HG03571 (cell line): ENCODE measurements at regions not wholly inside any gene's neighbourhood (a gene's known extent, or its start where the extent isn't known, plus 50 kb on each side); places are given as distances from the start of the nearest gene placed in this dataset.

ENCODE experiments used
- ATAC-seq: cut with Tn5 transposase; IDR thresholded peaks from one replicate; pipeline ENCODE4 v1.9.1; 2021; ENCODE audit not compliant: unreplicated experiment

DNA sequence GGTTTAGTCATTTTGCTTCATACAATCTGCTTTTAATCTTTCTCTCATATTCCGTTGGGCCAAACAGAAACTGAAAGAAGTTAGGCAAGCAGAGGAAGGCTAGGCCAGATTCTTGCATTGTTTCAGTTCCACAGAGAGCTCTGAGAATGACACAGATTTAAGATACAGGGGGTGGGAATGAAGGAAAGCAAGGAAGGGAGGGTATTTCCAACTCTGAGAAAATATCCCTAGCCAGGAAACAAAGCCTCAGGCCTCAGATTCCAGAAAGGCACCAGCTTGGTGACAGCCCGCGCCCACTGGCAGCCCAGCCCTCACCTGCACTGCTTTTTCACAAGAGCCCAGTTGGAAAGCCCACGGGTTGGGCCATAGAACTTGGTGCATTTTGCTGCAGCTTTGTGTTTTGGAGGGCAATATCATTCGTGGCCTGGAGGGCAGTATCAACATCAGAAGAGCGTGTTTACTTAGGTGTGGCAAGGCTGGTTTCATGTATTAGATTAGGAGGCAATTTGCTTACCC, 63.5 kb downstream of the ENC1 start:
- no peak for ATAC-seq

DNA sequence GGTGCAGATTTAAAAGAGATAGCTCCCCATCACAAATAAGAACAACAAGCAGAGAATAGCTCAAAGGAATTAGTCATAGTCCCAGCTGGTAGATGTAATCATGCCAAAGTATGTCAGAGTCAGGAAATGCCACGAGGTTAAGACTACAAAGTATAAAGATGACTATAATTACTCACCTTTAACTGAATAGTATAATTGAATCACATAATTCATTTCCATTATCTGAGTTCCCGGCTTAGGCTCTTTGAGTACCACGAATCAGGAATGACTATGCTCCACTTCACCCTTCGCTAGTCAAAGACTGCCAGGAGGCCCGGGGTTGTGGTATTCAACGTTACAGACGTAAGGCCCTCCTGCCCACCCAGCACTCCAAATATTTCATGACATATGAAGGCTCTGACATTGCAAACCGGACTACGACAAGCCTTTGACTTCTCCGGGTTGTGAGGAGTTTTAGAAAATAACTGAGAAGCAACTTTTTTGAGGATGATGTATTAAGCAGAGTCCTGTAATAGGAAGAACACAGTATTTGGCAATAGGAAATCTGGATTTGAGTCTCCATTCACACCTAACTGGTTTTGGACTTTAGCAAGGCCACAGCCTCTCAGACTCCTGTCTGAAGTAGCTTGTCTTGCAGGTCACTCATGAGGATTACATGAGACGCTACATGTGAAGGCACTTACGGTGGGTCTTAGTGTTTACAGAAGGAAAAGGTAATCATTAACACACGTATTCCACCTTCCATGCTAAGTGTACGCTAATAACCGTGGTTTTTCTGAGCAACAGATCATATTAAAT, 64.6 kb downstream of the ENC1 start:
- ATAC-seq: no peak

DNA sequence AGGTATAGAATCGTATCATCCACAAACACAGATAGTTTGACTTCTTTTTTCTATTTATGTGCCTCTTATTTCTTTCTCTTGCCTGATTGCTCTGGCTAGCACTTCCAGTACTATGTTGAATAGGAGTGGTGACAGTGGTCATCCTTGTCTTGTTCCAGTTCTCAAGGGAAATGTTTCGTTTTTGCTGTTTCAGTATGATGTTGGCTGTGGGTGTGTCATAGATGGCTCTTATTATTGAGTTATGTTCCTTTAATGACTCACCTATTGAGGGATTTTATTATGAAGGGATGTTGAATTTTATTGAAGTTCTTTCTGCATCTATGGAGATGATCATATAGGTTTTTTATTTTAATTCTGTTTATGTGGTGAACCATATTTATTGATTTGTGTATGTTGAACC, 70.3 kb downstream of the ENC1 start:
- no peak for ATAC-seq

DNA sequence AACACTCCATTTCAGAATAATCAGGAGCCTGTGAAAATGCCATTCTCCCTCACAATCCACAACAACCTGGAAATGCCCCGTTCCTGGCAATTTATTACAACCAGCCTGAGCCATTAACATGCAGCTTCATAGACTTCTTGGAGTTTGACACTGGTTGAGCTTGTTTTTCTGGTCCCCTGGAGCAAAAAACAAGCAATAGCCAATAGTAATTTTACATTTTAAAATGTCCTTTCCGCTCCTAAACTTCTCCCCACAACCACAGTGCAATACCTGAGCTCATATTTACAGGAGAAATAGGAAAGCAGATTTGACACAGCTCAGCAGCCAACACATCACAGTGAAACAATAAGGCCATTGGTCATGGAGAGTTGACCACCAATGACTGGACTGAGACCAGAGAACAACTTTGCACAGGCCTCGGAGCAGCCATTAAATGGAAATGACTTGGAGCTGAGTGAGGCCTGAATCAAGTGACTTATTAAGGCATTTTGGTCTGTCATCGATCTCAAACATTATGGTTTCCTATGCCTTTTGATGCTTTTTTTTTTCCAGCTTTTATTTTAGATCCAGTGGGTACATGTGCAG, 73.0 kb downstream of the ENC1 start:
- no peak for ATAC-seq

DNA sequence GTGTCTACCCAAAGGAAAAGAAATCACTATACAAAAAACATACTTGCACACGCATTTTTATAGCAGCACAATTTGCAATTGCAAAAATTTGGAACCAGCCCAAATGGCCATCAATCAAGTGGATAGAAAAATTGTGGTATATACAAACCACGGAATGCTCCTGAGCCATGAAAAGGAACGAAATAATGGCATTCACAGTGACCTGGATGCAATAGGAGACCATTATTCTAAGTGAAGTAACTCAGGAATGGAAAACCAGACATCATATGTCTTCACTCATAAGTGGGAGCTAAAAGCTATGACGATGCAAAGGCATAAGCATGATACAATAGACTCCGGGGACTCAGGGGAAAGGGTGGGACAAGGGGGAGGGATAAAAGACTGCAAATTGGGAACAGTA, 78.4 kb downstream of the ENC1 start:
- no peak for ATAC-seq

DNA sequence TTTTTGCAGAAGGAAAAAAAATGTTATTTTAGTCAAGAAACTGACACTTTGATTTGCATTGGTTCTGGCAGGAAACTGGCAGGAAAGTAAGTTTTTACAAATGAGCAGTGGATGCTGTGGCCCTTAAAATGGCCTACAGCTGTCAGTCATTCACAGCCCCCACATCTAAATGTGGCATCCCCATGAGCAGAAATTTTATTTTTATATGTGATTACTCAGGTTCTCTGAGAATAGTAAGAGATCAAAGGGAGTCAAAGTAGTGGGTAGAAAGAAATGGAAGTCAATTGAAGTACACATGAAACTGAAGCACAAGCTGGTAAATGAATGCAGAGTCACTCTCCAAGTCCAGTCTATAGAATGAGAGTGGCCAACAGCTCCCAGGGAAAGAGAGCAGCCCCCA, 80.3 kb downstream of the ENC1 start:
- no peak for ATAC-seq

DNA sequence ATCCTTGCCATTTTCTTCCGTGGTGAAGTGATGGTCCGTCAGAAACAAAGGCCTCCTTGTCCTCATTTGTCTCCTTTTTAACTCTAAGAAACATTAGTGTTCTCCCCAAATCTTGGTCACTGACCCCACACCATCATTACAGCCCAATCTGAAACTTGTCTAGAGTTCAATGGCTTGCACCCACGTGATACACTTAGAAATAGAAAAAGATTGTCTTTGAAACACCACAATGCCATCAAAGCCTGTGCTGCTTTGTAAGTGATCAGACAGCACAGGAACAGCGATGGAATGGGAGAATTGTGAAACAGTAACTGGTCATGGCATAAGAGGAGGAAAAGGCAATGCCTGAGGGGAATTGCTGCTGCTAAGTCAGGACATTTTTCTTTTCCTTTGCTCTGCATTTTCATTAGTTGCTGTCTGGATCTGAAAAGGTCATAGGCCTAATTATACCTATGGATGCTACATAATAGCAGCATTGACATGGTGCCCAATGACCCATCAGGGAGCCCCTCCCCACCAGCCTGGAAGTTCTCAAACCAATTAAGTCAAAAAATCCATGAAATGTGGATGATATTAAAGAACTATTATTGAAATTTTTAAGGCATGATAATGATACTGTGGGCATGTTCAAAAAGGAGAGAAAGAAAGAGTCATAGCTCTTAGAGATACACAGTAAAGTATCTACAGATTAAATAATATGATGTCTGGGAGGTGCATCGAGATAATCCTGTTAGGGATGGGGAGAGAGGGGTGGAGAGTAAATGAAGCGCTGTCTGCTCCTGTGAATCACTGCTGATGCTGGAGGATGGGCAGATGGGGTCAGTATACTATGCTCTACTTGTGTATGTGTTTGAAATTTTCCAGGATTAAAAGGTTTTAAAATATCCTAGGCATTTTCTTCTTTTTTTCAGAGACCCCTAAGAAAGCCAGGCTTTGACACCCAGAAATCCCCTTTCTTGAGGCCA, 83.6 kb downstream of the ENC1 start:
- ATAC-seq: no peak

DNA sequence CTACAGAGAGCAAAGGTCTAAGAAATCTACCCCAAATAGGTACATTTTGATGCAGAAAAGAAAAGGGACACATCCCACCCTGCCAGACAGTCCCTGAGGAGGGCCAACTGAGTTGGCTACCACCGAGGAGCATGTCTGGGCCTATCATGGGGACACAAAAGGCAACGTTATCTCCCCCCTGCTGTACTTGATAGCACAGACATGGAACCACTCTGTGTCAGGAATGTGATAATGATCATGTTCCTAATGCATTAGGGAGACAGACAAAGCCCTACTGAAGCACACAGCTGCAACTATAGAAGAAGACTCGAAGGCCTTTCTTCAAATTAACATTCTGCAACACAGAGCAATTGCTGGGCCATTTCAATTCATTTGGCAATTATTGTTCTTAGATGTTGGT, 84.5 kb downstream of the ENC1 start:
- no peak for ATAC-seq

DNA sequence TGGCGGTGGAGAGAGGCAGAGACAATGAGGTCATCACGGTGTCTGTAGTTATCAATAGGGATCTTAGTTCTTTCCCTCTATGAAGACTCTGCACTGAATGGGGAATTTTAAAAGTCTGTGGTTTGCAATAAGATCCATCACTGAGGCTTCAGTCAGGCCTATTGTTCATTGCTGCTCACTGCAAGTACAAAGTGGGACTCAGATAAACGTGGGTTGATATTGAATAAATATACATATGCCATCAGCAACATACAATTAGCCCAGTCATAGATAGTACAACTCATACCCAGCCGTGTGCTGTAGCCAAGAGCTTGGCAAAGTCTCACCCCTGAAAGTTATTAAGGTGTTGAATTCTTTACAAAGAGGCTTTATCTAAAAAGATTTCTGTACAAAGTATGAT, 88.4 kb downstream of the ENC1 start:
- no peak for ATAC-seq

DNA sequence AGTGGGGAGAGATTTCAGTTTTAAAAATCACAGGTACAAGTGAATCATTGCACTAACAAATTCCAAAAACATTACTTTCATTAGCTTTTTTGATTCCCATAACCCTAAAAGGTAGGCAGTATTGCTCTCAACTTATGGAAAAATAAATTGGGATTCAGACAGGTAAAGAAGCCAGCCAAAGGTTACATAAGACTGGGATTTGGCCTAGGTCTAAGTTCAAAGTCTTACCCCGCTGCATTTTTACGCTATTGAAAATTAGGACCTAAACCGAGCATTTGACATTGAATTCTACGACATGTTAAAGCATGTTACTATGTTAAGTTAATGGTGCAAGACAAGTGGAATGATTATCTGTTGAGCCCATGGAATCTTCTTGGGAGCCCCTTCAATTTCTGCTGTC, 89.6 kb downstream of the ENC1 start:
- ATAC-seq: no peak

DNA sequence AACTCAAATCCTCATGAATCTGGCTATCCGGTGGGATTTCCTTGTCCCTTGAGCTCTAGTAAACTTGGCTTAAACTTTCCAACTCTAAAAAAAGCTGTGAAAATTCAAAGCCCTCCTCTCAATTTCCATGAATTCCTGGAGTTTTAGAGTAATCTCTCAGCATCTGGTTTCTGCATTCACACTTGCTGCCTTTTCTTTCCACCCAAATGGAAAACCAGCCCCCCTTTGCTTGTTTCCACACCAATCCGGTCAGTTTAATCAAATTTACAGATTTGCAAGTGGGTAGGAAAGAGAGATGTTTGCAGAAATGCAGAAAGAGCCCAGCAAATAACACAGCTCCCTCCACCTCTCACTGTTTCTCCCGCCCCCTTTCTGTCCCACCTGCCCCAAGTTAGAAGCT, 91.1 kb downstream of the ENC1 start:
- ATAC-seq: no peak

DNA sequence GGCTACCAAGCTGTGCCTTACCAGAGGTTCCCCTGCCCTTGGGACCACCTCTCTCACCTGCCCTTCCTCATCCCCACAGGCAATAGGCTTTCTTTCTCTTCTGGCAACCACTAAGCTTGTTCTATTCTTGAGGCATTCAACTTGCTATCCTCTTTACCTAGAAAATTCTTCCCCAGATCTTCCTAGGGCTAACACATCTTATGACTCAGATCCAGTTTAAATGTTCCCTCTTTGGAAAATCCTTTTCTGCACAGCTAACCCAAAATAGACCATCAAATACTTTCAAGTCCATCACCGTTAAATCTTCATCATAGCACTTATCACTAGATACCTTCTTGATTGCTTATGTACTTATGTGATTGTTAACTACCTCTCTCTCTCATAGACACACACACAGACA, 93.7 kb downstream of the ENC1 start:
- ATAC-seq: no peak

DNA sequence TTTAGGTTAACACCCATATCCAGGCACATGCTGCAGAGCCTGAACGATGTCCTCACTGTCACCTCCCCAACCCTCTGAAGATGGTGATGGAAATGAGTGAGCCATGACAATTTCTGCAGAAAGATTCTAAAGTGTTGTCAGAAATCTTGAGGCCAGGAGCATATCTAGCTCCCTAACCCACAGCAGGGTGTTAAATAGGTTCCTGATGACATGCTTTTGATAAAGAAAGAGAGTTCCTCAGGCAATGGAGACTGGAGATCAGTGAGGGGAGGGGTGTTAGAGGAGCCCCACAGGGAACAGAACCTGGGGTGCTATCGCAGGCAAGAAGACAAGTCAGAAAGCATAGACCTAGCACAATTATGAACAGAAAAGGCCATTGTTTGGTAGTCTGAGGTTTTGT, 95.7 kb downstream of the ENC1 start:
- ATAC-seq: no peak

DNA sequence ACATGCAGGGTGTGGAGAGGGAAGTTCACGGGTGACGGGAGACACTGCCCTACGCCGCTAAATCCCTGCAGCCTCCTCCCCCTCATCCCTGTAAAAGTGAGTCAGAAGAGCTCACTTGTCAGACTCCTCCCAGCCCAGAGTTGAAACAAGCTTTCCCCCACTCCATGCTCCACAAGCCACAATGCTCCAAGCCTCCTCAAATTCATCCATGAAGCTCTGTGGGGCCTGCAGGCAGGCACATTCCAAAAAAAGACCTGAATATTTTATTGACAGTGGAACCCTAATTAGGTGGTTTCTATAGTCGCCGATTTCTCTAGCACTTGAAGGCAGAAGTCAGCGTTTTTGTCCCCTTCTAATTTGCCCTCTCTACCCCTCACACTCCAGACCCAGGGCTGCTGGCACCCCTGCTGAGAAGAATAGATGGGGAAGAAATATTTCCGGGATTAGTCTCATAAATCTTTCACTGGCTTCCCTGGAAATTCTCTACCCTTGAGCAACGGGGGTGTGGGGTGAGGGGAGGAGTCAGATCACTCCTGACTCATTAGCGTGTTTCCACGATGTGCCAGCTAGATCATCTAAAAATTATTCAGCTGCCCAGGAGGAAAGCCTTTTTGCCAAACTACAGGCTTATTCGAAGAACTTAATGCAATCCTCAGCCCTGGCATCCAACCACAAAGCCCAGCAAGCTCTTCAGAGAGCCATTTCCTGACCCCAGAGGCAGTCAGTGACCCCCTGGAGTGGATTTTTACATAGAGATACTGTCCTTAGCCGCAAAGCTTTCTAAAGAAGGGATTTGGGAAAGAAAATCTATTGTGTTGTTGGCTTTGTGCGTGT, 97.1 kb downstream of the ENC1 start:
- ATAC-seq: no peak

DNA sequence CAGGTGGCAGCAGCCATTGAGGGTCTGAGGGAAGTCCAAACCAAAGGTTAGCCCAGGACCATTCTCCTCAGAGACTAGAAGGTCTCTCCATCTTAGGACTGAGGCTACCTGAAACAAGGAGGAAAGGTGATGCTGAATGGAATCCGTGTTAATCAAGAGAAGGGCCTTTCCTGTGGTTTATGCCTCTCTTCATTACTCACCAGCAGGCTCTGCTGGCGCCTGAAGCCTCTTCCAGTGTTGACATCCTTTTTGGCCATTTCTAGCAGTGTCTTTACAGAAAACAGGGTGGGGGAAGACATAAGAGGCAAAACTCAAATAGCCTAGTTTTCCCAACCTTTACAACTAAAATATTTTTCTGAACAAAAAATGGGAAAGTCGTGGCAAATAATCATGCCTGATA, 98.0 kb downstream of the ENC1 start:
- ATAC-seq: no peak

DNA sequence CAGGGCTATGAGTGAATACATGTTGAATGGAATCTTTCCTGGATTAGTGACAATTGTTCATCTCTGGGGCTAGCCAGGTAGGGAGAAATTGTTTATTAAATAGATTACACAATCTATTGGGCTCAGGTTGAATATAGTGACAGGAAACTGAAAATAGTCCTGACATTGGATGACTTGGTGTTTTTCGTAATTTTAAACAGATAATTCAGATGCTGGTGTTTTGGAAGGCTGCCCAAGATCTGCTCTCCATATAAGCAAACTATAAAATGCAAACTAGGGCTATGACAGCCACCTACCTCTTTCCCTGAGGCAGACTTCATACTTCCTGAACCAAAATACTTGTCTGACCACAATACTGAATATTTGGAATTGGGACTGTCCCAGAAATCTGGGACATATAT, 99.1 kb downstream of the ENC1 start:
- ATAC-seq: no peak

DNA sequence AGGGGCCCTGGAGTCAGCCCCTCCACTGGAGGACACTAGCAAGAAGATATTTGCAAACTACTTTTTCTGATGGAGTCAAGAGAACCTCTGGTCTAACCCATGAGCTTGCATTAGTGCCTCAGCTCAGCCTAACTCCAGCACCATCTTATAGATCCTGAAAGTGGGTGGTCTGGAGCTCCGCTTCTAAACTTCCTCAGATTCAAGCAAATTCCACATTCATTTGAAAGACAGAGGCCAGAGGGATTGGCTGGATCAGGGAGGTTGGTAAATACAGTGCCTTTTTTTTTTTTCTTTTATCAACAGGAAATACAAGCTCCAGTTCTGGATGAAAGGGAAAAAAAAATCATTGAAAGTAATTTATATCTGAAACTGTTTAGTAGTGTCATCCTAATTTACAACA, 99.9 kb downstream of the ENC1 start:
- ATAC-seq: no peak

DNA sequence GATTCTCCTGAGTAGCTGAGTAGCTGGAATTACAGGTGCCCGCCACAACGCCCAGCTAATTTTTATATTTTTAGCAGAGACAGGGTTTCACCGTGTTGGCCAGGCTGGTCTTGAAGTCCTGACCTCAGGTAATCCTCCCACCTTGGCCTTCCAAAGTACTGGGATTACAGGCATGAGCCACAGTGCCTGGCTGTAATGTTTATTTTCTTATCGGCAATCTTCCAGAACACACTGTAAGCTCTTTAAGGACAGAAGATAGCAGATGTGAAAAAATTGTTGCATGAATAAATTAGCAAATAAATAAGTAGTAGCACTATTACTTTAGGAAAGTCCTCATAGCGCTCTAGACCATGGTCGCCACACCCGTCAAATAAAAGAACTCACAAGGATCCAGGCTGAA, 100.5 kb downstream of the ENC1 start:
- no peak for ATAC-seq

DNA sequence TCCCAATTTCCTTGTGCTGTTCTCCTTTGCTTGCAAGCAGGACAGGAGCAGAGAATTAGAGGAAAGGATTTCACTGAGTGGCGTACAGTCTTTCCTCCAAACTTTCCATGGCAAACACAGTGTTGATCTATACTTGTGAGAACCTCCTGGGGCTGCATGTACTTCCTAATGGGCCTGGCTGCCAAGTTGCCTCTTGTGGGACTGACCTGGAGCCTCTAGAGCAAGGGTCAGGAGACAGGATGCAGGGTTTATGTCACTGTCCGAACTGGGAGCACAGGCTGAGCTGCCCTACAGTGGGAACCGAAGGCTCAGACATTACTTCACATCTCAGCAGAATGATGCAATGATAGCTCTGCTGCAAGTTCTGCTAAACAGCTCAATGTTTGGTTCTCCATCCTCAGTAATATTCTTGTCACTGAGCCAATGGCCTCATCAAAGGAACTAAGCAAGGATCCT, 102.3 kb downstream of the ENC1 start:
- no peak for ATAC-seq

DNA sequence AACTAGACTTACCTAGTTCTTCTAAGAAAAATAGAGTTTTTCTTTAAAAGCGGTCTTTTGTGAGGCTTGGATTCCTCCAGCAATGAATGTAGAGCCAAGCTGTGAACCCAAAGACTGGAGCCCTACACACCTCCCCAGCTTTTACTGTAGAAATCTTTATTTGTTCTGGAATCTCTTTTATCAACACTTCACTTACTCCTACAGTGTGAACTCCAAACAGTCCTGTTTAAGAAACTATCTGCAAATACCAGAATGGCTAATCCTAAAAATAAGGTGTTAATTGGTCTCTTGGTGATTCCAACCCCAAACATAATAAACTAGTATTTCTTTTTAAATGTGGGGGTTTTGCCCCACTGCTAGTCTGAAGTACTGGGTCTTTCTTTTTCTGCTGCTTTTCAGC, 103.9 kb downstream of the ENC1 start:
- ATAC-seq: no peak

DNA sequence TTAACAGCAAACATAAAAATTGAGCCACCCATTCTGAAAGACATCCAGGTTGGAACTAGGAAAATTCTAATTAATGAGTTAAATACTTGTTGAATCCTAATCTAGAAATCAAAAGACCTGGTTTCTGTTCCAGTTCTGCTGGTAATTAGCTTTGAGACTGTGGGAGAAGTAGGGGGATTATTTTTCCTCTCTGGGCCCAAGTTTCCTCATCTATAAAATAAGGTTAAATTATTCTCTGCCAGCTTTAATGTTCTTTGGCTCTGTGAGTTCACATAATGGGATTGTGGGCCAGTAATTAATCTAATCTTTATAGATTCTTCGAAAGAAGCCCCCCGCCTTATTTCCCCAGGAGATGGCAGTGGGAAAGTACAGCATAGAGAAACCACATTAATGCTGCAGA, 104.6 kb downstream of the ENC1 start:
- ATAC-seq: no peak
